GM12892 (cell line): ENCODE measurements at regions not wholly inside any gene's neighbourhood (a gene's known extent, or its start where the extent isn't known, plus 50 kb on each side); places are given as distances from the start of the nearest gene placed in this dataset.
"Not testable (repeated sequence)": the region's sequence is repeated elsewhere in the genome, so short reads cannot be mapped to it uniquely, and the experiment has no call there.

Source experiments
- DNase-seq: peaks from one replicate; pipeline ENCODE4 v3.0.0; 2011; ENCODE audit not compliant: insufficient read length
- FAIRE-seq: peaks from 2 replicates; lab custom pipeline; 2011; peaks lifted over from hg19 to GRCh38; lab: Jason Lieb, UNC
- POLR2A ChIP-seq: IDR thresholded peaks from 2 replicates; pipeline ENCODE4 v1.6.1; 2011; ENCODE audit warnings: low read depth, low read length, control low read depth
- POLR2AphosphoS5 ChIP-seq: IDR thresholded peaks from 2 replicates; pipeline ENCODE4 v1.6.1; 2011; ENCODE audit warnings: low read depth, low read length, control low read depth
- TAF1 ChIP-seq: IDR thresholded peaks from 2 replicates; pipeline ENCODE4 v1.6.1; 2011; ENCODE audit warnings: low read depth, mild to moderate bottlenecking, control low read depth, low read length, borderline replicate concordance

GRCh38 chr22:26972286-26972685 is 314.9 kb downstream of the MIAT start:
- FAIRE-seq (no peak), DNase-seq (no peak)
- TF ChIP-seq POLR2A, result no peak
- TF ChIP-seq TAF1, result no peak
- TF ChIP-seq POLR2AphosphoS5, result no peak

DNA sequence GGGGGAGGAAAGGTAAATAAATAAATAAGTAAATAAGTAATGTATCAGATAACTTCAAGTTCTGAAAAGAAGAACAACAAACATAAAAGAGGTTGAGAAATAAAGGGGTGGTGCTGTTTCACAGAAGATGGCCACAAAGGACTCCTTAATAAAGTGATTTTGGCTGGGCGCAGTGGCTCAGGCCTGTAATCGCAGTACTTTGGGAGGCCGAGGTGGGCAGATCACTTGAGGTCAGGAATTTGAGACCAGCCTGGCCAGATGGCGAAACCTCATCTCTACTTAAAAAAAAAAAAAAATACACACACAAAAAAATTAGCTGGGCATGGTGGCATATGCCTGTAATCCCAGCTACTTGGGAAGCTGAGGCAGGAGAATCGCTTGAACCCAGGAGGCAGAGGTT is 315.5 kb downstream of the MIAT start:
- DNase-seq, FAIRE-seq: not testable (repeated sequence)

- no peak for TF ChIP-seq POLR2AphosphoS5
- TF ChIP-seq POLR2A, result no peak
- TF ChIP-seq TAF1, result no peak
- no peak for DNase-seq
- no peak for FAIRE-seq
Measured at GRCh38 chr22:26974034-26974433, 316.6 kb downstream of the MIAT start.

- no peak for TF ChIP-seq POLR2A
- no peak for TF ChIP-seq TAF1
- TF ChIP-seq POLR2AphosphoS5, result no peak
- FAIRE-seq, result no peak
Measured at GRCh38 chr22:26974914-26975803, 317.8 kb downstream of the MIAT start.

DNA sequence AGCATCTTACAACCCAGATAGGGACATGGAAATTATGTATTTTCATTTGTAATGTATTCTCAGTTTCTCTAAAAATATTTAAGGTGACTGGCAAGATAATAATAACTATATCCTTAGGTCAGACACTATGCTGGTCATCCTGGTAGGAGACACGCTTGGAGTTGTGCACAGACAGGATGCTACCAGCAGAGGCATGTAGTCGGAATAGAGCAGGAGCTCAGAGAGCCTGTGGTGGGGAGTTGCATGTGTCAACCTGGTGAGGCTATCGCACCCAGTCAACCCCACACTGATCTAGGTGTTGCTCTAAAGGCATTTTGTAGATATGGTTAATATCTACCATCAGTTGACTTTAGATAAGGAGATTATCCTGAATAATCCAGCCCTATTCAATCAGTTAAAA is 318.5 kb downstream of the MIAT start:
- DNase-seq, result no peak
- TF ChIP-seq POLR2AphosphoS5 (no peak), TAF1 (no peak), POLR2A (no peak)
- no peak for FAIRE-seq

More at GRCh38 chr22:26974914-26975803, 317.8 kb downstream of the MIAT start:
- DNase-seq, result no peak

DNA sequence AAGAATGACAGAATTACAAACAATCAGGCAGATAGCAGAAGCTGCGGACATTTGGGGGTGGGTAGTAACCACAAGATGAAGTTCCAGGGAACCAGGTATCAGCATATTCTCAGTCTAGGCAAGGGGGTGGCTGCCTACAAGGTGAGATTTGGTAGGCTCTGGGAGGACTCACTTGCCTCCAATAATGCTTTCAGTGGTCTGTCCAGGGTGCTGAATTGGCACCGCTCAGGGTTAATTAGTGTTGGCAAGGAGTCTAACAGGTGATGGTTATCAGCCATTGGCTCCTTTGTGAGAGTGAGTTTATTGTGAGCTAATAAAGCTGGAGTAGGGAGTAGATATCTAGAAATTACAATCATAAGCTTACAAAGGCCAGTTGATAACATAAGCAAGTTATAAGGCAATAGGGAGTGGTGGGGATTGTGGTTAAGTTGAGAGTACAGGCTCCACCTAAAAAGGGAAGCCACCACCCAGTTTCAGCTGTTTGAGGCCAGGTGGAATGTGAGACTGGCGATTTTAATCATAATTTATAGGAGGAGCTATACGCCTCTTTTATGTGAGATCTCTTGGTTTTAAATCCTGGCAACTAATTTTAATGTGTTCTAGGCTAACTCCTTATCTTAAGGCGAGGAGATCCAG is 320.5 kb downstream of the MIAT start:
- DNase-seq (no peak), FAIRE-seq (no peak)
- TF ChIP-seq POLR2A, result no peak
- no peak for TF ChIP-seq POLR2AphosphoS5
- TF ChIP-seq TAF1, result no peak

GRCh38 chr22:26979294-26979693 is 321.9 kb downstream of the MIAT start:
- FAIRE-seq, result no peak
- no peak for DNase-seq
- TF ChIP-seq POLR2AphosphoS5 (no peak), TAF1 (no peak), POLR2A (no peak)

DNA sequence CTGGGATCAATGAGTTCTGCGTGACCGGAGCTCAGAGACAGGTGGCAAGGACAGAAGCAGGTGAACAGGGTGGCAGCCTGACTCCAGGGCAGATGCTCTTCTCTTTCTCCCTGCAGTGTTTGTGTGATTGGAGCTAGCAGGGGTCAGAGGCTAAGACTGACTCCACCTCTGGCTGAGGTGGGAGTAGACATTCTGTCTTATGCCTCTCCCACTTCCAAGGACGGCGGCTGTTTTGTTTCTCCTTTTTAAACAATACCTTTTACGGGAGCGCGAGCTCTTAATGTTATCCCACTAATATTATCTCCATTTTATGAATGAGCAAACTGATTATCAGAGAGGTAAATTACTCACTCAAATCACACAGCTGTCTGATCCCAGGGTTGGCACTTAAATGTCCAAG is 323.7 kb downstream of the MIAT start:
- no peak for FAIRE-seq
- no peak for DNase-seq
- no peak for TF ChIP-seq POLR2A
- TF ChIP-seq POLR2AphosphoS5, result no peak
- TF ChIP-seq TAF1, result no peak

DNA sequence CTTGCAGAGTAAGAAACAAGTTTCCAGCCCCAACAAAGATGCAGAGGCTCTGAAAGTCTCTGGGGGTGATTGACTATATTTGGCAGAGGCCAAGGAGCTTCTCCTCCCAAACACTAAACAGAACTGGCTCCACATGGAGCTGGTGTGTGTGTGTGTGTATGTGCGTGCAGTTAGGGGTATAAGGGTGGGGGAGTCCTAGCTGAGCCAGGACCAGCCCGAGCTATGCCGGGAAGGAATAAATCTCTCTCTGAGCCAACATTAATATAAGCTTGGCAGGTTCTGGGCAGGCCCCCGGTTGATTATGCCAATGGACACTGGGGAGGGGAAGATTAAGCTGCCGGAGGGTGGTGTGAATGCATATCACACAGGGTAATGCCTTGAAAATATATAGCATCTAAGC is 324.2 kb downstream of the MIAT start:
- DNase-seq (no peak), FAIRE-seq (no peak)
- TF ChIP-seq POLR2A (no peak), TAF1 (no peak), POLR2AphosphoS5 (no peak)

- DNase-seq (no peak), FAIRE-seq (no peak)
- TF ChIP-seq TAF1, result no peak
- TF ChIP-seq POLR2A, result no peak
- TF ChIP-seq POLR2AphosphoS5, result no peak
Measured at GRCh38 chr22:26983311-26983710, 325.9 kb downstream of the MIAT start.

DNA sequence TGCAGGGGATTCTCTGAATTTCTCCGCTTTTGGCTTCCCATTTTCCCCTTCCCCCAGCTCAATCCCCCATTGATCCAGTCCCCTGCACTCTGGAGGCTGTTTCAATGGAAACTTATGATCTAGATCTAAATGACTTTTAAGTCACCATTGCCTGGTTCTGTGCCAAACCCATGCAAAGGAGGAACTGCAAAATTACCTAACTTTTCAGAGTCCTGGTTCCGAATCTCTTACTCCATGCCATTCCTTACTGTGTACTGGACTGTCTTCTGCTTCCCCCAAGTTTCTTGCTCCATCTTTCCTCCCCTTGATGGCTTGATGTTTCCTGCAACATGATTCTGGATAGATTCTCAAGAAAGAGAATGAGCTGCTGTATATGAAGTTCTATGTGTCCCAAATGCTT is 327.8 kb downstream of the MIAT start:
- FAIRE-seq, result no peak
- TF ChIP-seq TAF1 (no peak), POLR2A (no peak), POLR2AphosphoS5 (no peak)
- DNase-seq, result no peak

DNA sequence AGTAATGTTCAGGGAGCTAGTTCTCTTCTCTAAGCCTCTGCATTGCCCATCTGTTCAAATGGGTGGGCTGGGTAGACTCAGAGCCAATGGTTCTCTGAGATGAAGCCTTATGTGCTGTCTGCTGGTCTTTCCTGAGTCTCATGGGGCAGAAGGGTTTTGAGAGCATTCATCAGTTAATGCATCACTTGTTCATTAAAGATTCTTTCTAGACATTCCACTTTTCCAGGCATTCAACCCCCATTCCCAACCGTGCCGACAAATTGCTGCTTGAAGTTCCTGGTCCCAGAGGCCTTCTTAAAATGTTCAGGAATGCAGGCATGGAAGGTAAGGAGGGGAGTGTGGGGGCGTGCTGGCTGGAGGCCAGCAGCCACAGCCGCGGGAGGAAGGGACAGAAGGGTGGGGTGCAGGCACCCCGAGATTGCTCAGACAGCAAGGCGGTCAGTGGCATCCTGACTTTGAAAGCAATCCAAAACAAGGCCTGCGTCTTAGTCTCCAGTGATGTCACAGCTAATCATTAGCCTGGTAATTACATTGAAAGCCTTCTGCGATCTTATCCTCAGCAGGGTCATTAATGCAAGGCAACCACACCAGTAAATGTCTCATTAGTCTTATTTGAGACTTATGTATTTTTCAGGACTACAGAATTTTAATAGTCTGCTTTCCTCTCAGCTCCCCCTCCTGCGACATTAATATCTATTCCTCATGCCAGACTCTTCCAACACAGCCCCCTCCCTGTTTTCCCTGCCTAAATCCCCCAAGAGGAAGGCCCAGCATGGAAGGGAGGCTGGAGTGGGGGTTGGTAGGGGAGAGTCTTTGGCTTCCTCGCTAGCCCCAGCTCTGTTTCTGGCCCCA is 328.8 kb downstream of the MIAT start:
- no peak for DNase-seq
- TF ChIP-seq TAF1 (no peak), POLR2AphosphoS5 (no peak), POLR2A (no peak)
- no peak for FAIRE-seq
